ENCODE measurements at regions not wholly inside any gene's neighbourhood (a gene's known extent, or its start where the extent isn't known, plus 50 kb on each side); places are given as distances from the start of the nearest gene placed in this dataset.

DNA sequence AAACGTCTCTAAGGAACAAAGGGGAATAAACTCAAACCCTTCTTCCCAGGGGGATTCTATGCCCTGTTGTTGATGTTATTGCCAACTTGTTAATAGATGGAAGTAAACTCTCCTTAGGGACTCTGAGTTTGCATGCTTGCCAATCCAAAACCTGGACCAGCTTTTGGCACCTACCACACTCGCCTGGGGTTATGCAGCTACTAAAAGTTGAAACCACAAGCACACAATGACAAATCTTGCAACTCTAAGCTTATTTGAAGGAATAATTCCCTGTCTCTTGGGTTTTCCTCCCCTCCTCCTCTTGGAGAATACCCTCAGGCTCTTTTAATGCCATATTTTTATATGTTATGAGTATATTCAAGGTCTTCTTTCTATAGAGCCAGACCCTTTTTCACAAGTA, 484.1 kb downstream of the FBXO15 start:
- TF ChIP-seq CTCF (IDR thresholded peaks at IDR 0.05) (no peak), POLR2A (IDR thresholded peaks at IDR 0.05) (no peak), EP300 (IDR thresholded peaks at IDR 0.05) (no peak), POLR2AphosphoS5 (IDR thresholded peaks at IDR 0.05) (no peak)

Data from gastroesophageal sphincter (tissue), 3 donors.